Keratinocyte (primary cell): ENCODE measurements at regions not wholly inside any gene's neighbourhood (a gene's known extent, or its start where the extent isn't known, plus 50 kb on each side); places are given as distances from the start of the nearest gene placed in this dataset.

Experiments used
- DNase-seq: peaks from one replicate; pipeline ENCODE4 v3.0.0-alpha.2; 2011; ENCODE audit warnings: low read depth, missing footprints, low spot score
- FAIRE-seq: peaks from 2 replicates; lab custom pipeline; 2011; peaks lifted over from hg19 to GRCh38; lab: Jason Lieb, UNC
- H2AFZ ChIP-seq: 2 replicates; pipeline ENCODE4 v1.6.0; 2012; ENCODE audit warnings: low read length, control low read depth, inconsistent platforms; ENCODE audit not compliant: control insufficient read depth
- H3K27ac ChIP-seq: 2 replicates; pipeline ENCODE4 v1.5.1; 2011; ENCODE audit warnings: low read length; ENCODE audit not compliant: control insufficient read depth, insufficient read depth
- H3K27me3 ChIP-seq: 3 replicates; pipeline ENCODE4 v1.6.0; 2011; ENCODE audit warnings: low read length; ENCODE audit not compliant: control insufficient read depth, insufficient read depth; ENCODE audit errors: extremely low read depth
- H3K36me3 ChIP-seq, 2 experiments: 2 replicates in 1 of 2; 3 replicates in 1 of 2; pipeline ENCODE4 v1.5.1; 2011; ENCODE audit warnings: low read length in 2 of 2, mild to moderate bottlenecking in 1 of 2; ENCODE audit not compliant: control insufficient read depth in 2 of 2, insufficient read depth in 2 of 2; ENCODE audit errors: extremely low read depth in 1 of 2
- H3K4me1 ChIP-seq: 3 replicates; pipeline ENCODE4 v1.5.1; 2011; ENCODE audit warnings: low read length; ENCODE audit not compliant: control insufficient read depth, insufficient read depth; ENCODE audit errors: extremely low read depth
- H3K4me2 ChIP-seq: 3 replicates; pipeline ENCODE4 v1.6.0; 2011; ENCODE audit warnings: low read depth, low read length; ENCODE audit not compliant: control insufficient read depth, insufficient read depth; ENCODE audit errors: extremely low read depth
- H3K4me3 ChIP-seq, 3 experiments: fragments of 200-600 bp in 1 of 3; sonication (generic) in 1 of 3; 2 replicates in 2 of 3; 3 replicates in 1 of 3; pipeline ENCODE4 v1.5.1; 2011 to 2016; ENCODE audit warnings: low read length in 3 of 3, mild to moderate bottlenecking in 3 of 3, control low read depth in 2 of 3, inconsistent platforms in 1 of 3, low read depth in 1 of 3, mixed read lengths in 1 of 3, mixed run types in 1 of 3, moderate library complexity in 1 of 3; ENCODE audit not compliant: control insufficient read depth in 2 of 3, insufficient read depth in 2 of 3; ENCODE audit errors: extremely low read depth in 1 of 3
- H3K79me2 ChIP-seq: 2 replicates; pipeline ENCODE4 v1.6.0; 2012; ENCODE audit warnings: low read length; ENCODE audit not compliant: control insufficient read depth, insufficient read depth
- H3K9ac ChIP-seq: 3 replicates; pipeline ENCODE4 v1.6.0; 2011; ENCODE audit warnings: low read length; ENCODE audit not compliant: control insufficient read depth, insufficient read depth; ENCODE audit errors: extremely low read depth
- H3K9me1 ChIP-seq: 3 replicates; pipeline ENCODE4 v1.6.0; 2011; ENCODE audit warnings: low read length; ENCODE audit not compliant: control insufficient read depth, insufficient read depth; ENCODE audit errors: extremely low read depth
- H3K9me3 ChIP-seq: 2 replicates; pipeline ENCODE4 v1.5.1; 2012; ENCODE audit warnings: low read depth, low read length; ENCODE audit not compliant: control insufficient read depth
- H4K20me1 ChIP-seq: 3 replicates; pipeline ENCODE4 v1.6.0; 2011; ENCODE audit warnings: low read length; ENCODE audit not compliant: control insufficient read depth, insufficient read depth; ENCODE audit errors: extremely low read depth
- CTCF ChIP-seq, 3 experiments: IDR thresholded peaks in 1 of 3; conservative IDR thresholded peaks in 1 of 3; optimal IDR thresholded peaks in 1 of 3; 2 replicates in 2 of 3; 3 replicates in 1 of 3; pipeline versions ENCODE3 to v1.5.1; 2011; ENCODE audit warnings: low read length in 3 of 3, mild to moderate bottlenecking in 3 of 3, moderate library complexity in 2 of 3, control low read depth in 1 of 3, inconsistent platforms in 1 of 3; ENCODE audit not compliant: insufficient read depth in 2 of 3; ENCODE audit errors: extremely low read depth in 1 of 3
- EZH2 ChIP-seq: IDR thresholded peaks from one replicate; pipeline ENCODE4 v1.6.1; 2012; ENCODE audit warnings: inconsistent platforms, mild to moderate bottlenecking, low read length, moderate library complexity
- dilution Hi-C: fragments of 300-500 bp; cut with MboI; formaldehyde crosslinking; loops from one replicate; pipeline ENCODE4 v1.7.0; 2020; ENCODE audit warnings: low sequenced_read_pairs; ENCODE audit not compliant: extremely low pct_ligation_motif_present

- H3K79me2 ChIP-seq: no peaks in the 10 kb centered on the region
- no peak for FAIRE-seq
- H3K27ac ChIP-seq: no peak overlapping the region
- H3K4me1 ChIP-seq: no peaks in the 10 kb centered on the region
- H3K9me3 ChIP-seq: no peaks in the 10 kb centered on the region
- H3K27me3 ChIP-seq: no peaks in the 10 kb centered on the region
- dilution Hi-C loops: no loop called here
- H3K4me3 ChIP-seq: no peak overlapping the region
- TF ChIP-seq EZH2: no peak
- TF ChIP-seq CTCF (optimal IDR thresholded peaks at IDR 0.05 in 1 of 3, IDR thresholded peaks at IDR 0.05 in 1 of 3, conservative IDR thresholded peaks at IDR 0.05 in 1 of 3; ENCODE audit: extremely low read depth in 1 of 3, insufficient read depth in 2 of 3, low read length in 3 of 3): no peak
- H3K9ac ChIP-seq: no peak overlapping the region
- no peak for DNase-seq
- no peak overlapping the region for H2AFZ ChIP-seq
- no peak overlapping the region for H3K4me2 ChIP-seq
- no peaks in the 10 kb centered on the region for H3K9me1 ChIP-seq
- no peaks in the 10 kb centered on the region for H3K36me3 ChIP-seq
- H4K20me1 ChIP-seq: no peaks in the 10 kb centered on the region
These were observed 167.9 kb upstream of the PRICKLE2 start for GRCh38 chr3:64393193-64393592.

GRCh38 chr3:64392001-64392400, 166.7 kb upstream of the PRICKLE2 start:
- no peaks in the 10 kb centered on the region for H3K27me3 ChIP-seq
- H3K9me3 ChIP-seq: no peaks in the 10 kb centered on the region
- FAIRE-seq (no peak), DNase-seq (no peak)
- H3K4me2 ChIP-seq: no peak overlapping the region
- H2AFZ ChIP-seq: no peak overlapping the region
- no peaks in the 10 kb centered on the region for H3K79me2 ChIP-seq
- H3K4me3 ChIP-seq: no peak overlapping the region
- no peaks in the 10 kb centered on the region for H3K36me3 ChIP-seq
- H3K27ac ChIP-seq: no peak overlapping the region
- no peaks in the 10 kb centered on the region for H4K20me1 ChIP-seq
- no peaks in the 10 kb centered on the region for H3K4me1 ChIP-seq
- dilution Hi-C loops: no loop called here
- TF ChIP-seq EZH2 (no peak), CTCF (optimal IDR thresholded peaks at IDR 0.05 in 1 of 3, IDR thresholded peaks at IDR 0.05 in 1 of 3, conservative IDR thresholded peaks at IDR 0.05 in 1 of 3; ENCODE audit: extremely low read depth in 1 of 3, insufficient read depth in 2 of 3, low read length in 3 of 3) (no peak)
- H3K9ac ChIP-seq: no peak overlapping the region
- no peaks in the 10 kb centered on the region for H3K9me1 ChIP-seq
